GM12865 (cell line): ENCODE measurements at regions not wholly inside any gene's neighbourhood (a gene's known extent, or its start where the extent isn't known, plus 50 kb on each side); places are given as distances from the start of the nearest gene placed in this dataset.

Experiments used
- DNase-seq: peaks from one replicate; pipeline ENCODE4 v3.0.0; 2010; ENCODE audit warnings: low read depth
- H3K4me3 ChIP-seq: 2 replicates; pipeline ENCODE4 v1.5.1; 2011; ENCODE audit warnings: mild to moderate bottlenecking, low read depth, low read length, control low read depth
- TF ChIP-seq, protein P1 (sequence below): IDR thresholded peaks from 2 replicates; pipeline ENCODE4 v1.5.1; 2011; ENCODE audit warnings: low read length, control low read depth, low read depth, inconsistent platforms; ENCODE audit not compliant: insufficient read depth; ENCODE audit errors: missing control alignments

GRCh38 chr2:239585422-239585821 lies 184.6 kb upstream of the HDAC4 start:
- DNase-seq, result no peak
- no peak overlapping the region for H3K4me3 ChIP-seq
- TF ChIP-seq, protein P1, sequence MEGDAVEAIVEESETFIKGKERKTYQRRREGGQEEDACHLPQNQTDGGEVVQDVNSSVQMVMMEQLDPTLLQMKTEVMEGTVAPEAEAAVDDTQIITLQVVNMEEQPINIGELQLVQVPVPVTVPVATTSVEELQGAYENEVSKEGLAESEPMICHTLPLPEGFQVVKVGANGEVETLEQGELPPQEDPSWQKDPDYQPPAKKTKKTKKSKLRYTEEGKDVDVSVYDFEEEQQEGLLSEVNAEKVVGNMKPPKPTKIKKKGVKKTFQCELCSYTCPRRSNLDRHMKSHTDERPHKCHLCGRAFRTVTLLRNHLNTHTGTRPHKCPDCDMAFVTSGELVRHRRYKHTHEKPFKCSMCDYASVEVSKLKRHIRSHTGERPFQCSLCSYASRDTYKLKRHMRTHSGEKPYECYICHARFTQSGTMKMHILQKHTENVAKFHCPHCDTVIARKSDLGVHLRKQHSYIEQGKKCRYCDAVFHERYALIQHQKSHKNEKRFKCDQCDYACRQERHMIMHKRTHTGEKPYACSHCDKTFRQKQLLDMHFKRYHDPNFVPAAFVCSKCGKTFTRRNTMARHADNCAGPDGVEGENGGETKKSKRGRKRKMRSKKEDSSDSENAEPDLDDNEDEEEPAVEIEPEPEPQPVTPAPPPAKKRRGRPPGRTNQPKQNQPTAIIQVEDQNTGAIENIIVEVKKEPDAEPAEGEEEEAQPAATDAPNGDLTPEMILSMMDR, result no peak

- no peak for DNase-seq
- no peak overlapping the region for H3K4me3 ChIP-seq
- TF ChIP-seq, protein P1, result no peak
These were observed 184.2 kb upstream of the HDAC4 start for GRCh38 chr2:239584986-239585385.

DNA sequence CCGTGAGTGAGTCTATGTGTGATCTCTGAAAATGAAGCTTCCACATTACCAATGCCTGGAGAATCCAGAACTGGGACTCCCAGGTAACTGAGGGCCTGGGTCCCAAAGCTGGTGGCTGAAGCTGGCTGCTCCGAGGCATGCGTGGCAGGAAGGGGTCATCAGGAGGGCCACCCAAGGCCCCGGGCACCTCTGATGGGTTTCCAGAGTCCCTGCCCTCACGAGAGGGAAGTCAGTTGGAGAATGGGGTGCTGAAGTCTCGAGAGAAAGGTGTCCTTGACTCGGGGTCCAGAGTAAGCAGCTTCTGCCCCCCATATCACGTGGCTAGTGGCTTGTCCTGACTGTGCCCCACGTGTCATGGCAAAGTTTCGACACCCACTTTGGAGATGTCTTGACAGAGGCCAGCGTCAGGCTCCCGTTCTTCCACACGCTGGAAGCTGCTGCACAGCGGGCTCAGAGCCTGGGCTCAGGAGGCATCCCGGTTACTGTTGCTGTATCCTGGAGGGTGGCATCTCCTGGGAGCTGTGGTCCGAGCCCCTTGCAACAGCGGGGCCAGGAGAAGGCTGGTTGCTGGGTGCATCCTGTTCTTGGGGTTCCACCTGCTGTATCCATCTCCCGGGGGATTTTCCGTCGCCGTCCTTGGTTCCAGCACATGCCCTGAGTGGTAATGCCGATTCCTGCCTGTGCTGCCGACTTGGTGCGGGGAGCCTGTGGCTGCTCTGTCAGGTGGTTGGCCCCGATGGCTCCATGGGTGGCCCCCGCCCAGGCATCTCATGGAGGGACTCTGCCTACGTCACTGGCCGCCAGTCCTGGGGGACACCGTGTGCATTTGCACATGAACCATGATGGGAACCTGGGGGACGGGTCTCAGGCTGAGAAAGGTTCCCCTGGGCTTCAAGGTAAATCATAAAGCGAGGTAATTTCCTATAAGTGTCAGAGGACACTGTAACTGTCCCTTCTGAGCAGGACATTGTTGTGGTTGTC lies 183.3 kb upstream of the HDAC4 start:
- no peak for DNase-seq
- TF ChIP-seq, protein P1, result no peak

DNA sequence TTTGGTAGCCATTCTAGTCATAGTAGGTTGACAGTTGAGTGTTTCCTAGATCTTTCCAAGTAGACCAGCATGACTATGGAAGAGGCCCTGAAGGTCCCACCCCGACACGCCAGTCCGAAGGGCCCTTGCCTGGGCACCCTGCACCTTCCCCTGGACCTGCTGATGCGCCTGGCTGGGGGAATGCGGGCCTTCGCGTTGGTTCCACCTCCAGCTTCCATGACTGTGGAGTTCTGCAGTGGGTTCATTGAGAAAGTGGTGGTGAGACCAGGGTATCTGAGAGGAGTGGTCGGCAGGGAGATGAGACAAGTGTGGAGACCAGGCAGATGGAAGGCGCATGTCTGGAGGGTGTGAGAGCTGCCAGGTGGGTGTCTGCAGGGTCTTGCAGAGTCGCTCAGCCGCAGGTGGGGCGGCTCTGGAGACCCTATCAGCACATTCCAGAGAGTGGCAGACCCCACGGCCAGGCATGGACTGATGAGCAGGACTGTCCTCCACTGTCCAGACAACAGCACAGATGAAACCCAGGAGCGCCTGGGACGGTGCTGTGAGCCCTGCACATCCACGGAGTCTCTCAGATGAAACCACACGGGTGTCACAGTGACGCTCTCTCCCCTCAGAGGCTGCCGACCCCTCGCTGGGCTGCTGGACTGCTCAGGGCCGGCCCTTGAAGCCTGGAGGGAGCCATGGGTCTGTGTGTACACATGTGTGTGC lies 182.5 kb upstream of the HDAC4 start:
- TF ChIP-seq, protein P1, result no peak
- no peak for DNase-seq
- no peak overlapping the region for H3K4me3 ChIP-seq

More for the DNA sequence above, 183.3 kb upstream of the HDAC4 start:
- no peak overlapping the region for H3K4me3 ChIP-seq

- DNase-seq, result no peak
- TF ChIP-seq, protein P1, result no peak
- H3K4me3 ChIP-seq, result no peak overlapping the region
These were observed 181.7 kb upstream of the HDAC4 start for GRCh38 chr2:239582476-239582875.

GRCh38 chr2:239581352-239581901 lies 180.6 kb upstream of the HDAC4 start:
- TF ChIP-seq, protein P1, result no peak
- DNase-seq, result no peak

More at GRCh38 chr2:239581352-239581901, 180.6 kb upstream of the HDAC4 start:
- no peak overlapping the region for H3K4me3 ChIP-seq
